ENCODE measurements at regions not wholly inside any gene's neighbourhood (a gene's known extent, or its start where the extent isn't known, plus 50 kb on each side); places are given as distances from the start of the nearest gene placed in this dataset.
"Not testable (repeated sequence)": the region's sequence is repeated elsewhere in the genome, so short reads cannot be mapped to it uniquely, and the experiment has no call there.

DNA sequence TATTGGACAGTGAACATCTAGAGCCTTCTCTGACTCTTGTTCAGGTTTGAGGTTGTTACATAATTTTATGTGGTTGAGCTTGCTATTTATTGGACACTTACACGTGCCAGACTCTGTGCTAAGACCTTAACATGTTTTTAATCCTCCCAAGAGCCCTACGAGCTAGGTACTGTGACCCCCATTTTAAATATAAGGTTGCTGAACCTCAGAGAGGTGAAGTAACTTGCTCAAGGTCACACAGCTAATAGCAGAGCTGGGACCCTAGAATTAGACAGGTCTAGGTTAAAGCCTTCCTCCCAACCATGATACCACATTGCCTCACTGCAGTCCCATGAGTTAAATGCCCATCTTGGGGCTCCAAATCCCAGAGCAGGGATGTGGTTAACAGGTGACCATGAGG lies 135.7 kb upstream of the PITX1 start:
- WGBS = 41% methylated on average over 2 of the region's 2 CpGs
- no peak for DNase-seq (ENCODE audit: low spot score)
- no peak for TF ChIP-seq EGR1 (IDR thresholded peaks at IDR 0.05; ENCODE audit: low read depth in 2 of 2)
- no peak for TF ChIP-seq HNF4A (conservative IDR thresholded peaks at IDR 0.05)
- TF ChIP-seq FOXA2 (IDR thresholded peaks at IDR 0.05) = no peak
- TF ChIP-seq RXRA (IDR thresholded peaks at IDR 0.05) = no peak
- peaks cover 0 to 8% (median 3%) of the 10 kb centered on the region in 4 donors for H3K27me3 ChIP-seq (ENCODE audit: control insufficient read depth in 4 of 4, insufficient read depth in 4 of 4, low read length in 3 of 4)
- H3K4me3 ChIP-seq (ENCODE audit: low read depth in 1 of 3, low read length in 3 of 3) = no peak overlapping the region
- H3K4me1 ChIP-seq (ENCODE audit: control insufficient read depth in 4 of 4, insufficient read depth in 4 of 4, low read length in 3 of 4) = no peaks in the 10 kb centered on the region
- no peaks in the 10 kb centered on the region for H3K9me3 ChIP-seq (ENCODE audit: control insufficient read depth in 4 of 4, low read length in 3 of 4)
- H3K36me3 ChIP-seq (ENCODE audit: control insufficient read depth in 4 of 4, insufficient read depth in 3 of 4, low read depth in 1 of 4, low read length in 3 of 4) = no peaks in the 10 kb centered on the region
- no peak overlapping the region for H3K27ac ChIP-seq (ENCODE audit: low read depth in 1 of 2, low read length in 2 of 2)
- H3K9ac ChIP-seq (ENCODE audit: low read depth in 1 of 2, low read length in 2 of 2) = no peak overlapping the region

GRCh38 chr5:135167634-135168033 lies 133.6 kb upstream of the PITX1 start:
- 61% methylated on average over 4 of the region's 4 CpGs for WGBS
- DNase-seq (ENCODE audit: low spot score) = no peak
- H3K27me3 ChIP-seq (ENCODE audit: control insufficient read depth in 4 of 4, insufficient read depth in 4 of 4, low read length in 3 of 4) = peaks cover 0 to 8% (median 3%) of the 10 kb centered on the region in 4 donors
- H3K4me1 ChIP-seq (ENCODE audit: control insufficient read depth in 4 of 4, insufficient read depth in 4 of 4, low read length in 3 of 4) = no peaks in the 10 kb centered on the region
- H3K9ac ChIP-seq (ENCODE audit: low read depth in 1 of 2, low read length in 2 of 2) = no peak overlapping the region
- no peaks in the 10 kb centered on the region for H3K9me3 ChIP-seq (ENCODE audit: control insufficient read depth in 4 of 4, low read length in 3 of 4)
- H3K27ac ChIP-seq (ENCODE audit: low read depth in 1 of 2, low read length in 2 of 2) = no peak overlapping the region
- H3K4me3 ChIP-seq (ENCODE audit: low read depth in 1 of 3, low read length in 3 of 3) = no peak overlapping the region
- TF ChIP-seq SP1 (IDR thresholded peaks at IDR 0.05) = no peak
- no peak for TF ChIP-seq FOXA2 (IDR thresholded peaks at IDR 0.05)
- no peak for TF ChIP-seq TAF1 (conservative IDR thresholded peaks at IDR 0.05)
- no peak for TF ChIP-seq FOXA1 (IDR thresholded peaks at IDR 0.05)
- no peak for TF ChIP-seq HNF4G (IDR thresholded peaks at IDR 0.05)
- TF ChIP-seq RXRA (IDR thresholded peaks at IDR 0.05) = no peak
- TF ChIP-seq ATF3 (IDR thresholded peaks at IDR 0.05) = no peak
- TF ChIP-seq YY1 (IDR thresholded peaks at IDR 0.05) = no peak
- TF ChIP-seq, protein P1, sequence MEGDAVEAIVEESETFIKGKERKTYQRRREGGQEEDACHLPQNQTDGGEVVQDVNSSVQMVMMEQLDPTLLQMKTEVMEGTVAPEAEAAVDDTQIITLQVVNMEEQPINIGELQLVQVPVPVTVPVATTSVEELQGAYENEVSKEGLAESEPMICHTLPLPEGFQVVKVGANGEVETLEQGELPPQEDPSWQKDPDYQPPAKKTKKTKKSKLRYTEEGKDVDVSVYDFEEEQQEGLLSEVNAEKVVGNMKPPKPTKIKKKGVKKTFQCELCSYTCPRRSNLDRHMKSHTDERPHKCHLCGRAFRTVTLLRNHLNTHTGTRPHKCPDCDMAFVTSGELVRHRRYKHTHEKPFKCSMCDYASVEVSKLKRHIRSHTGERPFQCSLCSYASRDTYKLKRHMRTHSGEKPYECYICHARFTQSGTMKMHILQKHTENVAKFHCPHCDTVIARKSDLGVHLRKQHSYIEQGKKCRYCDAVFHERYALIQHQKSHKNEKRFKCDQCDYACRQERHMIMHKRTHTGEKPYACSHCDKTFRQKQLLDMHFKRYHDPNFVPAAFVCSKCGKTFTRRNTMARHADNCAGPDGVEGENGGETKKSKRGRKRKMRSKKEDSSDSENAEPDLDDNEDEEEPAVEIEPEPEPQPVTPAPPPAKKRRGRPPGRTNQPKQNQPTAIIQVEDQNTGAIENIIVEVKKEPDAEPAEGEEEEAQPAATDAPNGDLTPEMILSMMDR (IDR thresholded peaks at IDR 0.05; ENCODE audit: low read depth, low read length, missing input control) = no peak
- no peak for TF ChIP-seq RAD21 (IDR thresholded peaks at IDR 0.05)
- TF ChIP-seq EGR1 (IDR thresholded peaks at IDR 0.05; ENCODE audit: low read depth in 2 of 2) = no peak
- no peak for TF ChIP-seq JUND (IDR thresholded peaks at IDR 0.05)
- no peaks in the 10 kb centered on the region for H3K36me3 ChIP-seq (ENCODE audit: control insufficient read depth in 4 of 4, insufficient read depth in 3 of 4, low read depth in 1 of 4, low read length in 3 of 4)

GRCh38 chr5:135164873-135165614 lies 131.0 kb upstream of the PITX1 start:
- not testable (repeated sequence) for H3K27me3 ChIP-seq (ENCODE audit: control insufficient read depth in 4 of 4, insufficient read depth in 4 of 4, low read length in 3 of 4); H3K4me1 ChIP-seq (ENCODE audit: control insufficient read depth in 4 of 4, insufficient read depth in 4 of 4, low read length in 3 of 4); DNase-seq (ENCODE audit: low spot score); H3K9ac ChIP-seq (ENCODE audit: low read depth in 1 of 2, low read length in 2 of 2); H3K36me3 ChIP-seq (ENCODE audit: control insufficient read depth in 4 of 4, insufficient read depth in 3 of 4, low read depth in 1 of 4, low read length in 3 of 4); H3K27ac ChIP-seq (ENCODE audit: low read depth in 1 of 2, low read length in 2 of 2); H3K4me3 ChIP-seq (ENCODE audit: low read depth in 1 of 3, low read length in 3 of 3); H3K9me3 ChIP-seq (ENCODE audit: control insufficient read depth in 4 of 4, low read length in 3 of 4)
- 83% methylated on average over 4 of the region's 4 CpGs for WGBS

Measured in liver (tissue), 8 donors.